ENCODE measurements at regions not wholly inside any gene's neighbourhood (a gene's known extent, or its start where the extent isn't known, plus 50 kb on each side); places are given as distances from the start of the nearest gene placed in this dataset.

GRCh38 chr4:24417206-24417605 lies 167.1 kb downstream of the DHX15 start:
- CTCF ChIA-PET: interaction anchor here (1.3 kb wide), 1 partner anchor 1520 kb away, joined by 4 read pairs; no protein-coding TSS in a partner anchor
- ATAC-seq: no peak
- POLR2A ChIA-PET: no interaction called here

GRCh38 chr4:24416293-24416692 lies 168.1 kb downstream of the DHX15 start:
- POLR2A ChIA-PET: no interaction called here
- FAIRE-seq: no peak
- CTCF ChIA-PET: interaction anchor here (1.3 kb wide), 1 partner anchor 1519 kb away, joined by 4 read pairs; no protein-coding TSS in a partner anchor
- DNase-seq (ENCODE audit: low read depth in 1 of 2, low spot score in 1 of 2): no peak
- Histone ChIP-seq H3K27ac (no peak overlapping the region), H3K4me1 (no peaks in the 10 kb centered on the region), H3K4me3 (no peak overlapping the region), H3K9me3 (no peaks in the 10 kb centered on the region), H3K4me2 (no peak overlapping the region)
- WGBS (ENCODE audit: missing lambda C conversion rate): 50% methylated on average over 5 of the region's 5 CpGs
- no peak for TF ChIP-seq ELK1 (IDR thresholded peaks at IDR 0.05; ENCODE audit: low read depth, low read length)
- no peak for TF ChIP-seq HMGXB4 (CRISPR knock-in tag; IDR thresholded peaks at IDR 0.05; ENCODE audit: borderline replicate concordance)
- TF ChIP-seq E2F6 (IDR thresholded peaks at IDR 0.05; ENCODE audit: borderline replicate concordance, low read depth): no peak
- no peak for TF ChIP-seq HOXA7 (CRISPR knock-in tag; IDR thresholded peaks at IDR 0.05)
- no peak for TF ChIP-seq RCOR1 (IDR thresholded peaks at IDR 0.05; ENCODE audit: low read depth, low read length)
- TF ChIP-seq RNF2 (IDR thresholded peaks at IDR 0.05; ENCODE audit: borderline replicate concordance, low read depth): no peak
- TF ChIP-seq ZFP36 (IDR thresholded peaks at IDR 0.05; ENCODE audit: borderline replicate concordance, partially characterized antibody): no peak
- no peak for TF ChIP-seq SMC3 (IDR thresholded peaks at IDR 0.05)
- no peak for TF ChIP-seq MYC (IDR thresholded peaks at IDR 0.05; ENCODE audit: borderline replicate concordance, low read length)
- no peak for ATAC-seq

More at GRCh38 chr4:24417206-24417605, 167.1 kb downstream of the DHX15 start:
- TF ChIP-seq HOXB13 (CRISPR knock-in tag; IDR thresholded peaks at IDR 0.05; ENCODE audit: low read depth) (no peak), EHMT2 (IDR thresholded peaks at IDR 0.05; ENCODE audit: low read depth) (no peak), POLR2AphosphoS2 (conservative IDR thresholded peaks at IDR 0.05; ENCODE audit: low read length) (no peak), HDAC2 (IDR thresholded peaks at IDR 0.05) (no peak), ATOH8 (CRISPR knock-in tag; IDR thresholded peaks at IDR 0.05; ENCODE audit: low read depth) (no peak), NFE2L2 (conservative IDR thresholded peaks at IDR 0.05; ENCODE audit: low read length) (no peak), MAZ (IDR thresholded peaks at IDR 0.05; ENCODE audit: borderline replicate concordance, low read depth, low read length) (no peak), NPAS2 (CRISPR knock-in tag; IDR thresholded peaks at IDR 0.05; ENCODE audit: borderline replicate concordance) (no peak), MYC (IDR thresholded peaks at IDR 0.05; ENCODE audit: borderline replicate concordance, low read length) (no peak), ZSCAN20 (CRISPR knock-in tag; IDR thresholded peaks at IDR 0.05) (no peak), ZC3H11A (IDR thresholded peaks at IDR 0.05) (no peak), HOXA7 (CRISPR knock-in tag; IDR thresholded peaks at IDR 0.05) (no peak)
- Histone ChIP-seq H3K4me3 (no peak overlapping the region), H3K4me2 (no peak overlapping the region), H3K27ac (no peak overlapping the region), H3K9me3 (no peaks in the 10 kb centered on the region), H3K4me1 (no peaks in the 10 kb centered on the region)
- FAIRE-seq: no peak
- DNase-seq (ENCODE audit: low read depth in 1 of 2, low spot score in 1 of 2): no peak

- no peak overlapping the region for H3K4me3 ChIP-seq
- FAIRE-seq (no peak), DNase-seq (ENCODE audit: low read depth in 1 of 2, low spot score in 1 of 2) (no peak), ATAC-seq (no peak)
- no peak for TF ChIP-seq SREBF2 (IDR thresholded peaks at IDR 0.05)
- no peak for TF ChIP-seq ESRRA (IDR thresholded peaks at IDR 0.05; ENCODE audit: borderline replicate concordance, low read length)
- TF ChIP-seq JUN (IDR thresholded peaks at IDR 0.05): no peak
- no peak overlapping the region for H3K4me2 ChIP-seq
- no peak overlapping the region for H3K27ac ChIP-seq
- POLR2A ChIA-PET: no interaction called here
- H3K9me3 ChIP-seq: no peaks in the 10 kb centered on the region
- WGBS (ENCODE audit: missing lambda C conversion rate): 47% methylated on average over 8 of the region's 8 CpGs
- CTCF ChIA-PET: no interaction called here
- H3K4me1 ChIP-seq: no peaks in the 10 kb centered on the region
These were observed 171.0 kb downstream of the DHX15 start for GRCh38 chr4:24413311-24413784.

Measured in A549 (cell line).